Mammary epithelial cell (primary cell): ENCODE measurements at regions not wholly inside any gene's neighbourhood (a gene's known extent, or its start where the extent isn't known, plus 50 kb on each side); places are given as distances from the start of the nearest gene placed in this dataset.

Experiments
- CTCF ChIP-seq, 2 donors: IDR thresholded peaks in 1 of 2; conservative IDR thresholded peaks in 1 of 2; 2 replicates each; pipeline ENCODE4 v1.5.1; 2011 to 2012; ENCODE audit warnings: inconsistent platforms in 2 of 2, low read length in 2 of 2, mild to moderate bottlenecking in 2 of 2, control low read depth in 1 of 2, low read depth in 1 of 2; ENCODE audit not compliant: insufficient read depth in 1 of 2; ENCODE audit errors: extremely low read depth in 1 of 2
- EZH2 ChIP-seq: IDR thresholded peaks from 2 replicates; pipeline ENCODE4 v1.6.1; 2012; ENCODE audit warnings: low read length, inconsistent platforms, borderline replicate concordance

- TF ChIP-seq EZH2 (no peak), CTCF (conservative IDR thresholded peaks at IDR 0.05 in 1 of 2, IDR thresholded peaks at IDR 0.05 in 1 of 2; ENCODE audit: extremely low read depth in 1 of 2, insufficient read depth in 1 of 2, low read depth in 1 of 2, low read length in 2 of 2) (no peak)
Measured at GRCh38 chr4:23311983-23312382, 577.9 kb downstream of the PPARGC1A start.
